ENCODE measurements at regions not wholly inside any gene's neighbourhood (a gene's known extent, or its start where the extent isn't known, plus 50 kb on each side); places are given as distances from the start of the nearest gene placed in this dataset.
"Not testable (repeated sequence)": the region's sequence is repeated elsewhere in the genome, so short reads cannot be mapped to it uniquely, and the experiment has no call there.

GRCh38 chr1:78304341-78304740, 186.4 kb upstream of the PTGFR start:
- TF ChIP-seq CTCF (IDR thresholded peaks at IDR 0.05 in 8 of 11, conservative IDR thresholded peaks at IDR 0.05 in 3 of 11) = no peak
- TF ChIP-seq POLR2AphosphoS5 (IDR thresholded peaks at IDR 0.05) = no peak
- no peak for TF ChIP-seq POLR2A (IDR thresholded peaks at IDR 0.05)
- no peak overlapping the region for H3K4me3 ChIP-seq
- 64 to 84% (median 71%) methylated on average over 1 of the region's 1 CpG for WGBS, 5 donors

GRCh38 chr1:78304761-78305160, 186.0 kb upstream of the PTGFR start:
- Histone ChIP-seq H3K36me3 (no peaks in the 10 kb centered on the region), H3K9me3 (no peaks in the 10 kb centered on the region), H3K27ac (no peak overlapping the region), H3K27me3 (replicated peaks in 1 of 7) (peaks cover 0 to 5% (median 0%) of the 10 kb centered on the region in 7 donors), H3K4me3 (no peak overlapping the region), H3K4me1 (no peaks in the 10 kb centered on the region)
- intact Hi-C loops (cut with DNase I; ENCODE audit: low total_unique reads) = no loop called here
- 36 to 52% (median 48%) methylated on average over 1 of the region's 1 CpG for WGBS, 5 donors
- DNase-seq = no peak
- TF ChIP-seq POLR2A (IDR thresholded peaks at IDR 0.05) = no peak
- no peak for TF ChIP-seq CTCF (IDR thresholded peaks at IDR 0.05 in 8 of 11, conservative IDR thresholded peaks at IDR 0.05 in 3 of 11)
- TF ChIP-seq POLR2AphosphoS5 (IDR thresholded peaks at IDR 0.05) = no peak

More at GRCh38 chr1:78304341-78304740, 186.4 kb upstream of the PTGFR start:
- no peak for DNase-seq
- intact Hi-C loops (cut with DNase I; ENCODE audit: low total_unique reads) = no loop called here
- no peaks in the 10 kb centered on the region for H3K36me3 ChIP-seq
- H3K9me3 ChIP-seq = no peaks in the 10 kb centered on the region
- no peak overlapping the region for H3K27ac ChIP-seq
- H3K27me3 ChIP-seq (replicated peaks in 1 of 7) = peaks cover 0 to 5% (median 0%) of the 10 kb centered on the region in 7 donors
- no peaks in the 10 kb centered on the region for H3K4me1 ChIP-seq

GRCh38 chr1:78310261-78310660, 180.5 kb upstream of the PTGFR start:
- H3K27ac ChIP-seq; H3K36me3 ChIP-seq; DNase-seq; intact Hi-C loops (cut with DNase I; ENCODE audit: low total_unique reads); H3K27me3 ChIP-seq (replicated peaks in 1 of 7); H3K4me3 ChIP-seq; H3K4me1 ChIP-seq: not testable (repeated sequence)
- 77 to 89% (median 83%) methylated on average over 8 to 11 of the region's 11 CpGs for WGBS, 5 donors
- peaks cover 0 to 26% (median 0%) of the 10 kb centered on the region in 8 donors for H3K9me3 ChIP-seq

- 48 to 67% (median 59%) methylated on average over 2 of the region's 2 CpGs for WGBS, 5 donors
- Histone ChIP-seq H3K9me3 (peaks cover 0 to 22% (median 0%) of the 10 kb centered on the region in 8 donors), H3K36me3 (no peaks in the 10 kb centered on the region), H3K4me1 (no peaks in the 10 kb centered on the region), H3K27ac (no peak overlapping the region), H3K4me3 (no peak overlapping the region), H3K27me3 (replicated peaks in 1 of 7) (no peaks in the 10 kb centered on the region)
- TF ChIP-seq CTCF (IDR thresholded peaks at IDR 0.05 in 8 of 11, conservative IDR thresholded peaks at IDR 0.05 in 3 of 11) = no peak
- TF ChIP-seq POLR2A (IDR thresholded peaks at IDR 0.05) = no peak
- TF ChIP-seq POLR2AphosphoS5 (IDR thresholded peaks at IDR 0.05) = no peak
- intact Hi-C loops (cut with DNase I; ENCODE audit: low total_unique reads) = no loop called here
- DNase-seq = no peak
These were observed 172.8 kb upstream of the PTGFR start for GRCh38 chr1:78318011-78318410.

- no peak overlapping the region for H3K4me3 ChIP-seq
- no peak for DNase-seq
- 37 to 72% (median 52%) methylated on average over 2 of the region's 2 CpGs for WGBS, 5 donors
- no peaks in the 10 kb centered on the region for H3K4me1 ChIP-seq
- peaks cover 0 to 12% (median 0%) of the 10 kb centered on the region in 8 donors for H3K9me3 ChIP-seq
- intact Hi-C loops (cut with DNase I; ENCODE audit: low total_unique reads) = no loop called here
- no peaks in the 10 kb centered on the region for H3K27me3 ChIP-seq (replicated peaks in 1 of 7)
- no peak overlapping the region for H3K27ac ChIP-seq
- no peaks in the 10 kb centered on the region for H3K36me3 ChIP-seq
- no peak for TF ChIP-seq POLR2AphosphoS5 (IDR thresholded peaks at IDR 0.05)
- no peak for TF ChIP-seq POLR2A (IDR thresholded peaks at IDR 0.05)
- TF ChIP-seq CTCF (IDR thresholded peaks at IDR 0.05 in 8 of 11, conservative IDR thresholded peaks at IDR 0.05 in 3 of 11) = no peak
These were observed 171.2 kb upstream of the PTGFR start for GRCh38 chr1:78319603-78320002.

Measured in spleen (tissue), 11 donors.